ENCODE measurements at regions not wholly inside any gene's neighbourhood (a gene's known extent, or its start where the extent isn't known, plus 50 kb on each side); places are given as distances from the start of the nearest gene placed in this dataset.
A peak's percentile ranks its signal among the peaks of the same experiment; 100 is the strongest.
"Not testable (repeated sequence)": the region's sequence is repeated elsewhere in the genome, so short reads cannot be mapped to it uniquely, and the experiment has no call there.

- no peak for DNase-seq
Measured at GRCh38 chr6:22349051-22349450, 52.2 kb upstream of the PRL start.

- no peak for DNase-seq
Measured at GRCh38 chr6:22349528-22349927, 52.7 kb upstream of the PRL start.

DNA sequence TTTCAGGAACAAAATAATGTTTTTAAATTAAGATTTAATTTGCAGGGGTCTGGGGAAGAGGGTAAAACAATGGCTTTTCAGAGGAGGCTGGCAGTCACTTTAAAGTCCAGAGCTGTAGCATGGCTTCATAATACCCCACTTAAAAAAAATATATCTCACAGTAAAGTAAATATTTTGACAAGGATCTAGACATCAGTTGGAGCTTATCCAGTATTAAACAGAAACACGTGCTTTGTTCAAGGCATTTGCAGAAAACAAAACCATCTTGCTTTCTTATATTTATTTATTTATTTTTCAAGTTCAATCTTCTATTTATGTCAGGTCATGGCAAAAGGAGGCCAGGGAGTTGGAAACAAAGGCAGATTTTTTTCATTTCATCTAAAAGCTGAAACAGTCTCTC, 53.3 kb upstream of the PRL start:
- peak; percentile 45 for DNase-seq

DNA sequence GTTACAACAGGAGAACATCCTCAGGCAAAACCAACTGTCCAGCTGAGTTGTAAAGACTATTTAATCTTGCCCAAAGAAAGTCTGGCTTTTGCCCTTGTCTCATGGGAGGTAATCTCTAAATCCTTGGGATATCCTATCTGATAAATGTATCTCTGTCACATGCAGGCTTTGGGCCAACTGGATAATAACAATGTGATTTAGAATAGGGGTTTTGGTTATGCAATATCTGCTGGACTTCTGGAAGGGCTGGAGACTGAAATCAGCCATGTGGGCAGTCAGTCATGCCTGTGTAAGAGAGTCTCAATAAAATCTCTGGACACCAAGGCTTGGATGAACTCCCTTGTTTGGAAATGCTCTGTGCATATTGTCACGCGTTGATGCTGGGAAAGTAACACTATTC, 56.3 kb upstream of the PRL start:
- DNase-seq: no peak

- DNase-seq: no peak
Measured at GRCh38 chr6:22356362-22356940, 59.6 kb upstream of the PRL start.

DNA sequence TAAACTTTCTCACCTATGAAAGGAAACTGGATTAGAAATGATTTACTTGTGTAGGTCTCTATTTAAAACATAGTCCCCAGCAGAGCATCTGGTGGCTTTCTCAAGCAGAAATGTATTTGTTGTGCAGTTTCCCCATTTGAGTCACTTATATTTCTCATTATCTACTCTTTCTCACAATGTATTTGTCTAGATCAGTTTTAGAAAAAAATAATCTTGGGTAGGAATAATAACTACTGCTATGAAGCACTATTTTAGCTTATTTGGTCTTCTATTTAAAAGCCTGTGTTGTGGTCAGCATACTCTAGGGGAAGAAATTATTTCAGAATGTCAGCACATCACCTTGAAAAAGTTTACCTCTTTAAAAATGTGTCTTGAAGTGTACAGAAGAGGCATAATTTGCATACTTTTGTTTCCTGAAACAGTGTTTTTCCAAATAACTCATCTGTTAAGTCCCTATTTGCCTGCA, 60.9 kb upstream of the PRL start:
- no peak for DNase-seq

- no peak for DNase-seq
Measured at GRCh38 chr6:22361576-22361975, 64.7 kb upstream of the PRL start.

DNA sequence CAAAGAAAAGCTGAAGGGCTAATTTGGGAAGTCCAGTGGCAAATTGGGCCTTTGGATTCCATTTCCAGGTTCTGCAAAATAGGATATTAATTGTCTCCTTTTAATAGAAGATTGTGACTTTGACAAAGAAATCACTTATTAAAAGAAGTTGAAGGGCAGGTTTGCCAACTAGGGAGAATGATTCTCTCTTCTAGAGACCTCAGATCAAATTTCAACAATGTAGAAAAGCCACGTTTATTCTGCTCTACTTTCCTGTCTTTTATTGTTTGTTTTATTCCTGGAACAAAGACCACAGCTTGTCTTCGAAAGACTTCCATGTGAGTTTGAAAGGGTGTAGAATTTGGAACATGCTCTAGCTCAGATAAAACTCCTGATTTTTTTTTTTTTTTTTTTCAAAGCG, 65.5 kb upstream of the PRL start:
- peak; percentile 7 for DNase-seq

DNA sequence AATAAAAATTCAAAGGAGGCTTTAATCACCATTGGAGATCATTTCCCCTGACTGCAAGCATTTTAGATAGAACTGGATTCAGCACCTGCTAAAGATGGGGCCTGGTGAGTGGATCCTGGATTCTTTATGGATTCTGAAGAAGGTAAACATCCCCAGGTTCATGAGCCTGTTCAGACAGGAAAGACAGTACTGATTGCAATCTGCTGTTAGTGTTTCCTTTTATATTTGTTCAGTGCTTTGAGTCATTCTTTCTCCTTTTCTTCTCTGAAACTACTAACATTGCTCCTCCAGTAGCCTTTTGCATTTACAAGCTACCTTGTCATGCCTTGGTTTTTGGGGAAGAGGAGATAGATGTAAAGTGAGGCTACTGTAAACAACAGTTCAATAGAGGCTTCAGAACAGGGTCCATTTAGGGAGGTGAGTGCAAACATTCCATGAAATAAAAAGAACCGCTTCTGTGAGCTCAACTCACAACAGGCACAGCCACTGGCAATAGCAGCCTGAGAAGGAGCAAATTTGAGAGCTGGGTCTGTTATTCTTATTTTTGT, 66.4 kb upstream of the PRL start:
- peak; percentile 67 for DNase-seq

GRCh38 chr6:22363714-22364239, 66.9 kb upstream of the PRL start:
- peak; percentile 44 for DNase-seq

DNA sequence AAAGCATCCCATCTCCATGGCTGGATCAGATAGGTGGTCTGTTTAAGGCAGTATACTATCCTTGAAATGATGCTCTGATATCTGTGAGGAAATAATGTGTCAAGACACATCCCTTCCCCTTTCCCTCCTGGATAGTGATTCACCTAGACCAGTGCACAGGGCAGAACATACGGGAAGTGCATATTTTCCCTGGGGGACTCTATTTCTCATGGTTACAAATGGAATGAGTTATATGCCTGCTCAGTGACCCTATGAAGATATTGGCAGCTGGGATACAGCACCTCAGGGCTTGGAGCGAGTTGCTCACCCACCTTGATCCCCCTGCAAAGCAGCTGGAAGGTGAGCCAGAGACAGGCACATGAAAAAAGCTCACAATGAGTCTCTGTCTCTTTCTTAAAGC, 67.5 kb upstream of the PRL start:
- DNase-seq: no peak

DNA sequence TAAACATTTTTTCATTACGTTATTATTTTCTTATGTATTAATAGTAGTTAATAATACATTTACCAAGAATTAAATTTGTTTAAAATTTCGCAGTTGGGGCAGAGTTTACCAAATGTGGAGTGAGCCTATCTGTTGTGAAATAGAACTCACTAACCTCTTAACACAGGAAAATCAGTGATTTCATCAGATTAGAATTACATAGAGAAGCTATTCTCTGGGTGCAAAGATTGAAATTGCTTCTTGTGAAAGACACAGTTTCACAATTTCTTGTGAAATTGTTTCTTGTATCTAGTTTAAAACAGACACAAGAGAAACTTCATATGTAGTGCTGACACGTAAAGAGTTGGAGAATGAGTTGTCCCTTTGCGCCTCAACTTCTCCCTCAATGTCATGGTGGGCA, 69.4 kb upstream of the PRL start:
- no peak for DNase-seq

DNA sequence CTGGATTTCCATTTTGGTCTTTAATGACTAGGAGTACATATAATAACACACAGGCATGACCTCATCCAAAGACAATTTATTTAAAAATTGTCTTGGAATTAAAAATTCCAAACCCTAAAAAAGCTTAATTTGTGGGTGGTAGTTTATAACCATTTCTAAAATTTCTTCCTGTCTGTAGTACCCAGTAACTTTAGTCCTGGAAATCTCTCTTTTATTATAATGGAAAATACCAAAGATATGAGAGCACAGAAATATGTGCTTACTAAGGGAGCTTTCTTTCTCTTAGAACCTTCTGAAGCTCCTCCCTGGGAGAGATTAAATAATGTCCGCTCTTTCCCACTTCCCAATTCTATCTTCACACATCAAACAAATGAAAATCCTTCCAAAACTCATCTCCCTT, 70.5 kb upstream of the PRL start:
- no peak for DNase-seq

DNA sequence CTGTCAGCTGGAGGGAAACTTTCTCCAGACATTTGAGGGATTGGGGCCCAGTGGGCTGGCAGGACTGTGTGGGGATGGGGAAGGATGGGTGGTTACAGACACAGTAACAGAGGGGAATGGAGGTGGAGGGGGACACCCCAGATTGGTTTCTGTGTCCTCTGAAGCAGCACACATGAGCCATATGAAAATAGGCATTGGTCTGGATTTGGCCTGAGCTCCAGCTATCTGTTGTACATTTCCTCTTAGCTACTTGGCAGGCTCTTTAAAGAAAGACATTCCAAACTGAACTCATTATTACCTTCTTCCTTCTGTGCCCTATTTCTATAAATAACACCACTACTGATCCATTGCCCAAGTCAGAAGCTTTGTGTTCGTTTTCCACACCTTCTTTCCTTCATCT, 72.0 kb upstream of the PRL start:
- DNase-seq: no peak

GRCh38 chr6:22372922-22373321, 76.1 kb upstream of the PRL start:
- no peak for DNase-seq

DNA sequence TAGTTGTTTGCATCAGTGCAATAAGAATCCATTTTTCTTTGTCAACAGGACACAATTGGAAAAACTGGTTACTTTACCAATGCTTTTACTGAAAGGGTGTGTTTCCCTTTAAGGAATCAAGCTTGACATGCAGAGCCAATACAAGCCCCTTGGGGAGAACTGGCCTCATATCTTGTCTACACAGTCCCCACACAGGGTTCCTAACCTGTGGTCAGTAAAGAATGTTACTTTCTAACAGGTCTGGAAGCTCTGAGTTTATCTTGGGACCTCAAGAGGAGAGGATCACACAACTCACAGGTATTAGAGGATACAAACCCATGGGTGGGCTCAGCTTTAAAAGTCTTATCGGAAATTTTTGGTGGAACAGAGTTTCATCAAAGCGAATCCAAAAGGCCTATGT, 78.1 kb upstream of the PRL start:
- not testable (repeated sequence) for DNase-seq

GRCh38 chr6:22376293-22376692, 79.5 kb upstream of the PRL start:
- DNase-seq: not testable (repeated sequence)

- DNase-seq: not testable (repeated sequence)
Measured at GRCh38 chr6:22378536-22378935, 81.7 kb upstream of the PRL start.

DNA sequence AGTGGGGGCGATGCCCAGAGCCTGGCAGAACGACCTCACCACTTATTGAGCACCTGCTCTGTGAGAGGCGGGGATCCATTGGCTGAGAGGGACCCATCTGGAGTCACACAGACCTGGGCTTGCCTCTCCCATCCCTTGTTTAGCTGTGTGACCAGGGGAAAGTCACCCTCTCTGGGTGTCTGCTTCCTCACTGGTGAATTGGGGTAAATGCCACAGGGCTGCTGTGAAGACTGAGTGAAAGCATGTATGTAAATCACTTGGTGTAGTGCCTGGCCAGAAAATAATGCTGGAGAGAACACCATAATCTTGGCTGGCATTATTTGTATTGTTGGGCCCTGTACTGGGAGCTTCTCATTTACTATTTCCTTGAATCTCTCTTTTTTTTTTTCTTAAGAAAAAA, 83.4 kb upstream of the PRL start:
- no peak for DNase-seq

GRCh38 chr6:22381845-22382544, 85.2 kb upstream of the PRL start:
- no peak for DNase-seq

- DNase-seq: no peak
Measured at GRCh38 chr6:22383016-22383415, 86.2 kb upstream of the PRL start.

- no peak for DNase-seq
Measured at GRCh38 chr6:22392711-22393110, 95.9 kb upstream of the PRL start.

DNA sequence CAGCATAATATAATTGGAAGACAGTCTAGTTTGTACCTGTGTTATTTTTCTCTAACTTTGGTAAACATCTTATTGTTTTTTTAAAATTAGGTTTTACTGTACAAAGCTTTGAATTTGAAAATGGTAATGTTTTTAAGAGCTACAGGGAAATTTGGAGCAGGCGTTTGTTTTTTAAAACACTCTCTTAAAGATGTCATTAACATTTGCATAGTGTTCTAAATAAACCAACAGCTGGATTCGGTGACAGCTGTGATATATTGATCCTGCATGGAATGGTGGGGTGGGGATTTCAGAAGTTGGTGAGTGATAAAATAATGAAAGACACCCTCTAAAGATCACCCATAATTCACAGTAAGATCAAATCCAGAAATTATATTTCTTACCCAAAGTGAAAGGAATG, 97.9 kb upstream of the PRL start:
- no peak for DNase-seq

DNA sequence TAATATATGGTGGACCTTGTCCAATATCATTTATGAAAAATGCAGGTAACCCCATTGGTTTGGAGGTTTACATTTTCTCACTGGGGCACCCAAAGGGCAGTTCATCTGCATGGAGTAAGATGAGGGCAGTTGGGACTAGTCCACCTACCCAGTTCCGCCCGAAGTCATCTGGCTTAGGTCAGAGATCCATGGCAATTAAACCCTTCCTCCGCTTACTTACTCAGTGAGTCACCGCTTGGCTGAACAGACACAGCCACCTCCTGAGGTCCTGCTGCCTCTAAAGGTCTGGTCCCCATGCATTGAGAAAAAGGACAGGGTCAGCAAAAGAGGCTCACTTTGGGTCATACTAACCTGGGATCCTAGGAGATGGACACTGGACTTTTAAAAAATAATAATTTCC, 102.9 kb upstream of the PRL start:
- DNase-seq: no peak

GRCh38 chr6:22401206-22401605, 104.4 kb upstream of the PRL start:
- DNase-seq: no peak
